ENCODE measurements at regions not wholly inside any gene's neighbourhood (a gene's known extent, or its start where the extent isn't known, plus 50 kb on each side); places are given as distances from the start of the nearest gene placed in this dataset.

DNA sequence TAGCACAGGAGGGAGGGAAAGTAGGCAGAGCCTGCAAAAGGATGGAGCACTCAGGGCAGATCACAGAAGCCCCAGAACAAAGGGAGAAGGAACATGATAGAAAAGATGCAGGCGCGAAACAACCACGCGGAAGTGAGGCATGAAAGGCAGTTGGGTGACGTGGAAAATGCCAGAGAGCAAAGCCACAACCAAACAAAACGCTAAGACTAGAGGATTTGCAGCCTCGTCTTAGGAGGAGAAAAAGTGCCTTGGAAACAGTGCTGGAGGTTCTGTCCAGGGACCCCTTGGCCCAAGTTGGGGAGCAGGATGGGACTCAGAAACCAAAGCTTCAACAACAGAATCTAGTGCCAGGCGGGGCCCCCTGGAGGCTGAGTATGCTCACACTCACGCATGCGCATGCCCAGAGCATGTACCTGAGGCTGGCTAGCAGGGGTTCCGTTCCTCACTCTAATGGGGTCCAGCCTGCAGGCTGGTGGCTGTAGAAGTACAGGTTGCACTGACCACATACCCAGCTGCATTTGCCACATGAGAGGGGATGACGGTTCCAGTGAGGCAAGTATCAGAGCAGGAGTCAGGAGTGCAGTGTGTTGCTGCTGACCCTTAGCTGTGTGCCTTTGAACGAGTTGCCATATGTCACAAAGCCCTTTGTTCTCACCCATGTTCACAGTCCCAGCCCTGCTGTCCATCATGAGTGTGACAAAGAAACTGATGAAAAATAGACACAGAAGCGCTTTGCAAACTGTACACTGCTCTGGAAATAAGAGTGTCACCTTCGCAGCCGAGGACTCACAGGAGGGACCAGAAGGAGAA is 568.6 kb upstream of the CADM1 start:
- intact Hi-C loops (cut with DNase I), result no loop called here
- no peaks in the 10 kb centered on the region for H3K4me1 ChIP-seq
- WGBS, 2 donors, result 58 to 64% methylated on average over 14 to 16 of the region's 16 CpGs
- H3K9me3 ChIP-seq, result no peaks in the 10 kb centered on the region
- DNase-seq, result peak in 1 of 4 donors; percentile 9
- TF ChIP-seq POLR2A (IDR thresholded peaks at IDR 0.05), result no peak
- TF ChIP-seq, protein P1, sequence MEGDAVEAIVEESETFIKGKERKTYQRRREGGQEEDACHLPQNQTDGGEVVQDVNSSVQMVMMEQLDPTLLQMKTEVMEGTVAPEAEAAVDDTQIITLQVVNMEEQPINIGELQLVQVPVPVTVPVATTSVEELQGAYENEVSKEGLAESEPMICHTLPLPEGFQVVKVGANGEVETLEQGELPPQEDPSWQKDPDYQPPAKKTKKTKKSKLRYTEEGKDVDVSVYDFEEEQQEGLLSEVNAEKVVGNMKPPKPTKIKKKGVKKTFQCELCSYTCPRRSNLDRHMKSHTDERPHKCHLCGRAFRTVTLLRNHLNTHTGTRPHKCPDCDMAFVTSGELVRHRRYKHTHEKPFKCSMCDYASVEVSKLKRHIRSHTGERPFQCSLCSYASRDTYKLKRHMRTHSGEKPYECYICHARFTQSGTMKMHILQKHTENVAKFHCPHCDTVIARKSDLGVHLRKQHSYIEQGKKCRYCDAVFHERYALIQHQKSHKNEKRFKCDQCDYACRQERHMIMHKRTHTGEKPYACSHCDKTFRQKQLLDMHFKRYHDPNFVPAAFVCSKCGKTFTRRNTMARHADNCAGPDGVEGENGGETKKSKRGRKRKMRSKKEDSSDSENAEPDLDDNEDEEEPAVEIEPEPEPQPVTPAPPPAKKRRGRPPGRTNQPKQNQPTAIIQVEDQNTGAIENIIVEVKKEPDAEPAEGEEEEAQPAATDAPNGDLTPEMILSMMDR (IDR thresholded peaks at IDR 0.05), result no peak
- H3K4me3 ChIP-seq, result no peak overlapping the region
- ATAC-seq, result no peak
- H3K27ac ChIP-seq, result no peak overlapping the region
- peaks cover 0 to 3% of the 10 kb centered on the region in 2 donors for H3K27me3 ChIP-seq
- H3K36me3 ChIP-seq (replicated peaks in 1 of 2; ENCODE audit: insufficient read depth in 1 of 2, low read depth in 2 of 2), result no peaks in the 10 kb centered on the region

DNA sequence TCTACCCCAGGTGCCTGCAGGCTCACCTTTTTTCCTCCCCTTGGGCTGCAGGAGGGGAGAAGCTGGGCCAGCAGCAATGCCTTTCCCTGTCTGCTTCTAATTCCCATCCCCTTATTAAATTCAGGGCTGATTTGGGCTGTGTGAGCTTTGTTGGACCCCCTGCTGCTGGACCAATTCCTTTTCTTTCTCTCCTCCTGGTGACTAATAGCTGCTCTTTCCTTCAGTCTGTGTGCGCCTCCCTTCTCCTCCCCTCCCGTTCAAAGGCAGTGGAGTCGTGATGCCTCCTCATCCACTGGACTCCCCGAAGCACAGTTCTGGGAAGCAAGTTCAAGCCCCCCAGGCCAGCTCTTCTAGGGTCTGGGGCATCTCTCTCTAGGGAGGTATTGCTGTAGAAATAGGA is 567.9 kb upstream of the CADM1 start:
- no peaks in the 10 kb centered on the region for H3K9me3 ChIP-seq
- ATAC-seq (no peak), DNase-seq (no peak)
- H3K36me3 ChIP-seq (replicated peaks in 1 of 2; ENCODE audit: insufficient read depth in 1 of 2, low read depth in 2 of 2), result no peaks in the 10 kb centered on the region
- 48 to 56% methylated on average over 4 of the region's 4 CpGs for WGBS, 2 donors
- intact Hi-C loops (cut with DNase I), result no loop called here
- no peaks in the 10 kb centered on the region for H3K4me1 ChIP-seq
- H3K27me3 ChIP-seq, result no peaks in the 10 kb centered on the region
- no peak overlapping the region for H3K27ac ChIP-seq
- no peak overlapping the region for H3K4me3 ChIP-seq
- TF ChIP-seq, protein P1 (IDR thresholded peaks at IDR 0.05), result no peak
- no peak for TF ChIP-seq POLR2A (IDR thresholded peaks at IDR 0.05)

DNA sequence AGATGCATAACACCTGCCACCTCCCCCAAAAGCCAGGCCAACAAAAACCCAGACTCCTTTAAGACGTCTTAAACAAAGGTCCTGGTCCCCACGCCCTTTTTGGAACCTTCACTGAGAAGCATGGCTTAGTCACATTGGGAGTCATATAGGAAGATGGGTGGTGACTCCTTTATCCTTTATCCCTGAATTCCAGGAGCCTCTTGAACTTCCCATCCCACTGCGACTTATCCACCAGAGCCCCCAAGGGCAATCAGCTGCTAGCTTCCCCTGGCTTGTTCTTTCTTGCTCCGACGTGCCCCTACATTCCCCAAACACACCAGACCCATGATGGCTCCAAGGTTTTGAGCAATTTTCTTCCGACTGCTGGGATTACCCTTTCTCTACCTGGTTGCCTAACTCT is 567.0 kb upstream of the CADM1 start:
- 58 to 71% methylated on average over 6 of the region's 6 CpGs for WGBS, 2 donors
- TF ChIP-seq POLR2A (IDR thresholded peaks at IDR 0.05), result no peak
- TF ChIP-seq, protein P1 (IDR thresholded peaks at IDR 0.05), result no peak
- intact Hi-C loops (cut with DNase I), result no loop called here
- no peaks in the 10 kb centered on the region for H3K36me3 ChIP-seq (replicated peaks in 1 of 2; ENCODE audit: insufficient read depth in 1 of 2, low read depth in 2 of 2)
- no peaks in the 10 kb centered on the region for H3K9me3 ChIP-seq
- no peak overlapping the region for H3K27ac ChIP-seq
- H3K4me3 ChIP-seq, result no peak overlapping the region
- H3K27me3 ChIP-seq, result no peaks in the 10 kb centered on the region
- ATAC-seq, result no peak
- DNase-seq, result no peak
- no peaks in the 10 kb centered on the region for H3K4me1 ChIP-seq

DNA sequence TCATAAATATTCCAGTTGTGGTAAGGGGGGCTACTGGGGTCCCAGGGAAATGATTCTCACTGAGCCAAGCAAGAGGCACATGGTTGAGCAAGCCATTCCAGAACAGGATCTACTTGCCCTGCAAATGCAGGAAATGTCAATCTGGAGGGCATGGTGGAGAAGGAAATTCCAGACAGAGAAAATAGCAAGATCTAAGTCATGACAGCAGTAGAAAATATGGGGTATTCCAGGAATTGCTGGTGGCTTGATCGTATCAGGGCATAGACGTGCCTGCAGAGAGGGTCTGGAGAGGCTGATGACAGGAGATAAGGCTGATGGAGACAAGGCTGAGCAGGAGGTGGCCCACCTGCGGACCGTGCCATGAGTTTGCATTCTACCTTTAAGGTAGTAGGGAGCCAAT is 566.3 kb upstream of the CADM1 start:
- no peak overlapping the region for H3K4me3 ChIP-seq
- no peaks in the 10 kb centered on the region for H3K9me3 ChIP-seq
- WGBS, 2 donors, result 31 to 46% methylated on average over 4 of the region's 4 CpGs
- H3K4me1 ChIP-seq, result no peaks in the 10 kb centered on the region
- no peaks in the 10 kb centered on the region for H3K36me3 ChIP-seq (replicated peaks in 1 of 2; ENCODE audit: insufficient read depth in 1 of 2, low read depth in 2 of 2)
- ATAC-seq (no peak), DNase-seq (no peak)
- H3K27ac ChIP-seq, result no peak overlapping the region
- intact Hi-C loops (cut with DNase I), result no loop called here
- TF ChIP-seq, protein P1 (IDR thresholded peaks at IDR 0.05), result no peak
- no peak for TF ChIP-seq POLR2A (IDR thresholded peaks at IDR 0.05)
- no peaks in the 10 kb centered on the region for H3K27me3 ChIP-seq

DNA sequence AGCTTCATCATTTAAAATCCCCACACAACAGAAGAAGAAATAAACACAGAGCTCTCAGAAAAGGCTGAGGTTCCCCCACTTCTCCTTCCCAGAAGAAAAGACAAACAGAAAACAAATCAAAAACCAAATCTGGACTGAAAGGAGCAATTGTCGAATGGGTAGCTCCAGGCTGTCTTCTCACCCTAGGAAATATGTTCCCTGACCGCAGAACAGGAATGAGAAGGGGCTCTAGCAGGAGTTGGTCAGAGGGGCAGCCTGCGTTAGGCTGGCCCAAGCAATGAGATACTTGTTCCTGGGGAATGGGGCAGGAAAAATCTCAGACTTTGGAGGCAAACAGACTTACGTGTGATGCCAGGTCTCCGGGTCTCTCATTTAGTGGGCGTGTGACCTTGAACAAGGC is 562.6 kb upstream of the CADM1 start:
- TF ChIP-seq, protein P1 (IDR thresholded peaks at IDR 0.05), result no peak
- TF ChIP-seq POLR2A (IDR thresholded peaks at IDR 0.05), result no peak
- H3K4me3 ChIP-seq, result no peak overlapping the region
- H3K27me3 ChIP-seq, result no peaks in the 10 kb centered on the region
- ATAC-seq (no peak), DNase-seq (no peak)
- intact Hi-C loops (cut with DNase I), result no loop called here
- no peaks in the 10 kb centered on the region for H3K4me1 ChIP-seq
- 57 to 58% methylated on average over 6 of the region's 6 CpGs for WGBS, 2 donors
- no peaks in the 10 kb centered on the region for H3K9me3 ChIP-seq
- no peak overlapping the region for H3K27ac ChIP-seq
- H3K36me3 ChIP-seq (replicated peaks in 1 of 2; ENCODE audit: insufficient read depth in 1 of 2, low read depth in 2 of 2), result no peaks in the 10 kb centered on the region
